HFF-Myc (cell line): ENCODE measurements at regions not wholly inside any gene's neighbourhood (a gene's known extent, or its start where the extent isn't known, plus 50 kb on each side); places are given as distances from the start of the nearest gene placed in this dataset.
A peak's percentile ranks its signal among the peaks of the same experiment; 100 is the strongest.

Experiments used
- DNase-seq: peaks from one replicate; pipeline ENCODE4 v3.0.0-alpha.2; 2011; ENCODE audit warnings: low read depth; ENCODE audit errors: extremely low read depth
- H3K4me3 ChIP-seq: replicated peaks from 2 replicates; pipeline ENCODE4 v1.5.1; 2011; ENCODE audit warnings: low read depth, mild to moderate bottlenecking, control low read depth, low read length
- CTCF ChIP-seq: IDR thresholded peaks from 2 replicates; pipeline ENCODE4 v1.5.1; 2012; ENCODE audit warnings: mild to moderate bottlenecking, low read depth, low read length, control low read depth; ENCODE audit errors: missing control alignments

GRCh38 chr20:23264545-23264944 is 86.0 kb upstream of the NXT1 start:
- no peak for DNase-seq
- TF ChIP-seq CTCF, result no peak
- no peak overlapping the region for H3K4me3 ChIP-seq

GRCh38 chr20:23260181-23260840 is 90.3 kb upstream of the NXT1 start:
- no peak for TF ChIP-seq CTCF
- DNase-seq, result no peak
- no peak overlapping the region for H3K4me3 ChIP-seq

- no peak for DNase-seq
- no peak overlapping the region for H3K4me3 ChIP-seq
- no peak for TF ChIP-seq CTCF
Measured at GRCh38 chr20:23258747-23259121, 91.9 kb upstream of the NXT1 start.

GRCh38 chr20:23257848-23258746 is 92.5 kb upstream of the NXT1 start:
- peak; percentile 44 for DNase-seq
- no peak for TF ChIP-seq CTCF
- H3K4me3 ChIP-seq, result no peak overlapping the region

GRCh38 chr20:23257106-23257761 is 93.4 kb upstream of the NXT1 start:
- no peak for TF ChIP-seq CTCF
- H3K4me3 ChIP-seq, result no peak overlapping the region
- no peak for DNase-seq

GRCh38 chr20:23255716-23256385 is 94.7 kb upstream of the NXT1 start:
- no peak overlapping the region for H3K4me3 ChIP-seq
- DNase-seq, result no peak
- no peak for TF ChIP-seq CTCF
